Osteocyte (in vitro differentiated cells): ENCODE measurements at regions not wholly inside any gene's neighbourhood (a gene's known extent, or its start where the extent isn't known, plus 50 kb on each side); places are given as distances from the start of the nearest gene placed in this dataset.
A peak's percentile ranks its signal among the peaks of the same experiment; 100 is the strongest.

Experiments
- DNase-seq: peaks from one replicate; pipeline ENCODE4 v3.0.0; 2021; ENCODE audit warnings: mixed read lengths; ENCODE audit not compliant: unreplicated experiment; ENCODE audit errors: extremely low spot score
- H3K27ac Mint-ChIP-seq: one replicate; pipeline ENCODE4 v1.8.0; 2021; ENCODE audit warnings: mild to moderate bottlenecking, mixed read lengths; ENCODE audit not compliant: unreplicated experiment
- H3K27me3 Mint-ChIP-seq: one replicate; pipeline ENCODE4 v1.8.0; 2021; ENCODE audit warnings: mixed read lengths; ENCODE audit not compliant: unreplicated experiment
- H3K36me3 Mint-ChIP-seq: one replicate; pipeline ENCODE4 v1.8.0; 2021; ENCODE audit warnings: mixed read lengths; ENCODE audit not compliant: unreplicated experiment
- H3K4me1 Mint-ChIP-seq: one replicate; pipeline ENCODE4 v1.8.0; 2021; ENCODE audit warnings: mixed read lengths; ENCODE audit not compliant: unreplicated experiment
- H3K4me3 Mint-ChIP-seq: one replicate; pipeline ENCODE4 v1.8.0; 2021; ENCODE audit warnings: mild to moderate bottlenecking, moderate library complexity, mixed read lengths; ENCODE audit not compliant: unreplicated experiment
- H3K9me3 Mint-ChIP-seq: one replicate; pipeline ENCODE4 v1.8.0; 2021; ENCODE audit warnings: mixed read lengths; ENCODE audit not compliant: unreplicated experiment
- TF ChIP-seq, protein P1 (sequence below): fragments of 200-600 bp; sonication (generic); IDR thresholded peaks from 2 replicates; pipeline ENCODE4 v1.5.0; 2021; ENCODE audit warnings: antibody characterized with exemption, mild to moderate bottlenecking, moderate library complexity

DNA sequence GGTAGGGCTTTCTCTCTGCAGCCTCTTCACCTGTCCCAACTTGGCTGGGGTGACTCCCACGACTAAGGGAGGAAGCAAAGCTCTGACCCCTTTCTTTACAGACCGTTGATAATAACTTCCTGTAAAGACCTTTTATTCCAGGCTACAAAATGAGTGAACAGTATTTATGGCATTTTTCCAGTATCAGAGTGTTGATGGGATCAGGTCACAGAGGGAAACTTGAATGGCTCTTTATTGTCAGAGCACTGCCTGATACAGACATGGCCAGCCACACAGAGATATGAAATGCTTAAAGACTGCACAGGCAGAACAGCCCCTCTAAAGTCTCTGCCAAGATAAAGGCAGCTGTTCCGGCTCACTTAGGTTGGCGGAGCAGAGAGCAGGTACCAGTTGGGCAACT lies 1033.9 kb upstream of the NR2F2 start:
- H3K9me3 Mint-ChIP-seq: peaks cover 5% of the 10 kb centered on the region
- DNase-seq: no peak
- H3K36me3 Mint-ChIP-seq: peaks cover 4% of the 10 kb centered on the region
- TF ChIP-seq, protein P1, sequence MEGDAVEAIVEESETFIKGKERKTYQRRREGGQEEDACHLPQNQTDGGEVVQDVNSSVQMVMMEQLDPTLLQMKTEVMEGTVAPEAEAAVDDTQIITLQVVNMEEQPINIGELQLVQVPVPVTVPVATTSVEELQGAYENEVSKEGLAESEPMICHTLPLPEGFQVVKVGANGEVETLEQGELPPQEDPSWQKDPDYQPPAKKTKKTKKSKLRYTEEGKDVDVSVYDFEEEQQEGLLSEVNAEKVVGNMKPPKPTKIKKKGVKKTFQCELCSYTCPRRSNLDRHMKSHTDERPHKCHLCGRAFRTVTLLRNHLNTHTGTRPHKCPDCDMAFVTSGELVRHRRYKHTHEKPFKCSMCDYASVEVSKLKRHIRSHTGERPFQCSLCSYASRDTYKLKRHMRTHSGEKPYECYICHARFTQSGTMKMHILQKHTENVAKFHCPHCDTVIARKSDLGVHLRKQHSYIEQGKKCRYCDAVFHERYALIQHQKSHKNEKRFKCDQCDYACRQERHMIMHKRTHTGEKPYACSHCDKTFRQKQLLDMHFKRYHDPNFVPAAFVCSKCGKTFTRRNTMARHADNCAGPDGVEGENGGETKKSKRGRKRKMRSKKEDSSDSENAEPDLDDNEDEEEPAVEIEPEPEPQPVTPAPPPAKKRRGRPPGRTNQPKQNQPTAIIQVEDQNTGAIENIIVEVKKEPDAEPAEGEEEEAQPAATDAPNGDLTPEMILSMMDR: no peak
- peaks cover 23% of the 10 kb centered on the region for H3K4me1 Mint-ChIP-seq
- H3K27ac Mint-ChIP-seq: no peak overlapping the region
- no peaks in the 10 kb centered on the region for H3K27me3 Mint-ChIP-seq
- no peak overlapping the region for H3K4me3 Mint-ChIP-seq

DNA sequence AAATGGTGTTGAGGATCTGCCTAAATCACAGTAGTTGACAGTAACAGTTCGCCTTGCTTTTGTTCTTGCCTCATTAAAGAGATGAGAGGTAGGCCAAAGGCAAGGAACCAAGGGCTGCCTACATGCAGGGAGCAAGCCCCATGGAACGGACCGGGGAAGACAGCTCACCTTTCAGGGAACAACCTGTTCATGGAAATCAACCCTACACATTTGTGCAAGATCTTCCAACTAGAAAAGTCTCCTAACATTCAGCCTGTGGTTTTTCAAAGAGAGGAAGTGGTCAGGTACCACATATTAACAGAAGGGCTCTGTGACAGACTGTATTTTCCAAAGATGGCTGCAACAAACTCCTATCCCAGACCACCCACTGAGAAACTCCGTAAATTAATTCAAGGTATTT lies 1031.8 kb upstream of the NR2F2 start:
- TF ChIP-seq, protein P1: no peak
- peaks cover 6% of the 10 kb centered on the region for H3K36me3 Mint-ChIP-seq
- H3K4me1 Mint-ChIP-seq: peaks cover 19% of the 10 kb centered on the region
- DNase-seq: no peak
- H3K4me3 Mint-ChIP-seq: no peak overlapping the region
- H3K27ac Mint-ChIP-seq: no peak overlapping the region
- H3K9me3 Mint-ChIP-seq: peaks cover 5% of the 10 kb centered on the region
- H3K27me3 Mint-ChIP-seq: no peaks in the 10 kb centered on the region

DNA sequence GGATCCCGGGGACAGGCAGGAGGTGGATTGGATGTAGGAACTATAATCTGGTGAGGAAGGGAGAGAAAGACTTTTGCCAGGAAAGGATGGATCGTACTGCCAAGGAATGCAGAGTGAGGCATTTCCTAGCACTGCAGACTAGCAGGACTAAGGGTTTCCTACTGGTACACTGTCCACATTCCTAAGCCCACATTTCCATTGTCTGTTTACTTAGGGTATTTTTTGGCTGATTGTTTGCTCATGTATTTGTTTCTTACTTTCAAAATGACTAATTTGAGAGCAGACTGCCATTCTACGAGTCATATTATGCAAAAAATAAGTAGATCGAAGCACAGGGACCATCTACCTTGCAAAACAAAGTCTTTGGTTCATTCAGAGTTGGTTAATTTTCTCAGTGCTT lies 1029.5 kb upstream of the NR2F2 start:
- Mint-ChIP-seq H3K36me3 (peaks cover 6% of the 10 kb centered on the region), H3K9me3 (peaks cover 5% of the 10 kb centered on the region), H3K4me3 (no peak overlapping the region), H3K27me3 (no peaks in the 10 kb centered on the region), H3K4me1 (peaks cover 27% of the 10 kb centered on the region), H3K27ac (peak overlapping the region; percentile 50)
- TF ChIP-seq, protein P1: no peak
- DNase-seq: no peak

DNA sequence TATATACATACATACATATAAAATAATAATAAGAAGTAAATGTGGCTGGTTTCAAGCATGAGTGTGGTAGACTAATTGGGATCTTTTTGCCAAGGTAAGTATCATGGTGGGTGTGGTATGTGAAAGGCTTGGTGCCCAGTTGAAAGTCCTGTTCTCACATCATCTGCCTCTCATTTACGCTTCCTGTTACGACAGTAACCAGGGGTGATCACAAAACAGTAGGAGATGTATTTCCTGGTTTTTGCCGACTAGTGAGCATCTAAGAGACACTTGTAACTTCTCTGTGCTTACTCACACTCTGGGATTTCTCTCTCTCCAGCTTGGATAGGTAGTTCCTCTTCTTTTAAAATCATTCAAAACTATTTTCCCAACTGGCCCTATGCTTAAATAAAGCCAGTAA lies 1028.3 kb upstream of the NR2F2 start:
- no peaks in the 10 kb centered on the region for H3K27me3 Mint-ChIP-seq
- DNase-seq: no peak
- H3K27ac Mint-ChIP-seq: no peak overlapping the region
- TF ChIP-seq, protein P1: no peak
- peaks cover 5% of the 10 kb centered on the region for H3K9me3 Mint-ChIP-seq
- H3K36me3 Mint-ChIP-seq: peaks cover 6% of the 10 kb centered on the region
- H3K4me1 Mint-ChIP-seq: peaks cover 19% of the 10 kb centered on the region
- no peak overlapping the region for H3K4me3 Mint-ChIP-seq

DNA sequence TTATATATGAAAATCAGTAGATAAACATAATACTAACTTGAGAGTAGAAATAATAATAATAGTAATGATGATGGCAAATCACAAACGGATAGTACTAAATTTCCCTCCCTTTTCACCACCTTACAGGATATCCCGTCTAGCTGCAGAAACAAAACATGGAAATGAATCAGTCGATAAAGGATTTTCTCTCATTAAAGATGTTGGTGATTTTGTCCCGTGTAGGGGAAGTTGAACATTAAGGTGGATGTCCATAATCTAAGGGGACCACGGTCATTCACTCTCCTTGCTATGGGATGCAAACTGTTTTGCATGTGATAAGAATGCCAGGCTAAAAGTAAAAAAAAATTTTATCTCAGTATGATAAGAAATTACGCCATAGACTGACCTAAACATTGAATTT lies 1027.7 kb upstream of the NR2F2 start:
- H3K27me3 Mint-ChIP-seq: no peaks in the 10 kb centered on the region
- H3K4me1 Mint-ChIP-seq: peaks cover 19% of the 10 kb centered on the region
- no peak overlapping the region for H3K4me3 Mint-ChIP-seq
- H3K27ac Mint-ChIP-seq: no peak overlapping the region
- TF ChIP-seq, protein P1: no peak
- no peak for DNase-seq
- H3K36me3 Mint-ChIP-seq: peaks cover 6% of the 10 kb centered on the region
- H3K9me3 Mint-ChIP-seq: peaks cover 5% of the 10 kb centered on the region
